ENCODE measurements at regions not wholly inside any gene's neighbourhood (a gene's known extent, or its start where the extent isn't known, plus 50 kb on each side); places are given as distances from the start of the nearest gene placed in this dataset.

DNA sequence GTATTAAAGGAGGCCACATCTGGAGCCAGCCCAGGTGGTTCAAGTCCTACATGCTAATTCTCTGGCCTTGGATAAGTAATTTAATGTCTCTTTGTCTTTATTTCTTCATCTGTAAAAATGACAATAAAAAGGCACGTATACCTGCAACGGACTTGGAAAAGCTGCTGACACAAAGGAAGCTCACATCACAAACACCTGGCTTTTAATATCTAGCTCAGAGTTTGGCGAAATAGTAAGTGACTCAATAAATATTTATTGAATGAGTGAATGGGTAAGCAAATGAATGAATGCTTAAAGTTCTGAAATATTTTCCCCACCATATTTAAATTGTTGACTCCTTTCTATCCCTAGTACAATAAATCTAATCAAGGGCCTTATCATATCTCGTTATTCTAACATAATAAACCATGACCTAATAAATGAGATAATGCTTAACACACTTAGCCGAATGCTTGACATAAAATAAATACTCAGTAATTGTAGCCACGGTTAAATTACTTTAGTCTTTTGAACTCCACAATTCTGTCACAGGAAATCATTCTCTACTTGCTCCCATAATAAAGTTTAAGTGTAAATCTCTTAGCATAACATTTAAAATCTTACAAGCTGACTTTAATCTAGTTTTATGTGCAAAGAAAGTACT lies 74.7 kb upstream of the PALMD start:
- no peak overlapping the region for H3K27ac ChIP-seq
- in situ Hi-C loops (cut with MboI): no loop called here
- WGBS, 2 experiments (ENCODE audit: low coverage in 1 of 2, low lambda C conversion rate in 2 of 2, missing lambda C conversion rate in 2 of 2): 67% methylated on average over 6 of the region's 6 CpGs
- no peak overlapping the region for H3K9ac ChIP-seq
- no peaks in the 10 kb centered on the region for H3K27me3 ChIP-seq (replicated peaks; ENCODE audit: insufficient read depth)
- H3K4me3 ChIP-seq: no peak overlapping the region
- H3K4me1 ChIP-seq (ENCODE audit: insufficient read depth): peaks cover 7% of the 10 kb centered on the region
- no peak overlapping the region for H2AFZ ChIP-seq
- no peaks in the 10 kb centered on the region for H3K9me2 ChIP-seq (ENCODE audit: insufficient read depth)
- no peak overlapping the region for H3K4me2 ChIP-seq (ENCODE audit: unreplicated experiment)
- no peaks in the 10 kb centered on the region for H3K36me3 ChIP-seq (ENCODE audit: low read depth)
- H3K79me2 ChIP-seq (ENCODE audit: insufficient read depth): no peaks in the 10 kb centered on the region
- no peaks in the 10 kb centered on the region for H3F3A ChIP-seq (ENCODE audit: insufficient read depth)
- H4K20me1 ChIP-seq (ENCODE audit: insufficient read depth): no peaks in the 10 kb centered on the region
- H3K9me3 ChIP-seq (ENCODE audit: low read depth): no peaks in the 10 kb centered on the region
- no peak for DNase-seq
- no peak for TF ChIP-seq EZH2 (IDR thresholded peaks at IDR 0.05; ENCODE audit: insufficient read depth, poor library complexity, severe bottlenecking)
- no peak for TF ChIP-seq EZH2phosphoT487 (IDR thresholded peaks at IDR 0.05; ENCODE audit: insufficient read depth, low read depth)

DNA sequence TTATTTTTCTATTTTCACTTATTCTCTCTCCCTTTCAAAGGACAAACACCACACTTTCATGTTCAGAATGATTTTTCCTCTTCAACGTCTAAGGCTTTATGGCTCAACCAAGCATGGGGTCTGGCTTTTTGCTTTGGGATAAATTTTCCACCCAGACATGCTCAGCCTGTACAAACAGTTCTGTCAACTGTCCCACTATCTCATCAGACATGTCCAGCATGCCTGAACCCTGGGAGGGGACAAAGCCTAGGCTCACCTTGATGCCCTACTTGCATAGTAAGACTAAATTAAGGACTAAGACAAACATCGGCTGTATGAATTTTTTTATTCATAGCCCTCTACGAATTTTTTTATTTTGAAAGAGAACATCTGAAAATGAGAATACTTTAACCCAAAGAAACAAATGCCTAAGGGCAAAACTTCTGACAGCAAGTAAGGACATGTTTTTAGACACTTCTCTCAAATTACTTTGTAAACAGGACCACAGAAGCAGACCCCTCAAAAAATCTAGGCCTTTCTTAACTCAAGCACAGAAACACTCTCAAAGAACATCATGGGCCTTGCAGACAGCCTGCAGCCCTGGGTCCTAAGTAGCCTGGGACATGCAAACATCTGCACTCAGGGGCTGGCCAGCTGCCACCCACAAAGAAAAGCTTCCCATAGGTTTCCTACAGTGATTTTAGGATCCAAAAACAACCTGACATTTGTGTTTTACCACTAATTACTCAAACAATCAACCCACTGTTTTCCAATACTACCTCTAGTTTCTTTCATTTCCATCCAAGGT lies 72.3 kb upstream of the PALMD start:
- Histone ChIP-seq H4K20me1 (ENCODE audit: insufficient read depth) (no peaks in the 10 kb centered on the region), H3K9ac (no peak overlapping the region), H3K79me2 (ENCODE audit: insufficient read depth) (no peaks in the 10 kb centered on the region), H3K27ac (no peak overlapping the region), H3K36me3 (ENCODE audit: low read depth) (no peaks in the 10 kb centered on the region), H3K4me1 (ENCODE audit: insufficient read depth) (0 out of 2 replicates have a peak, but pooled peaks cover 3% of the 10 kb centered on the region), H3K27me3 (replicated peaks; ENCODE audit: insufficient read depth) (no peaks in the 10 kb centered on the region), H3K4me2 (ENCODE audit: unreplicated experiment) (no peak overlapping the region), H2AFZ (no peak overlapping the region), H3F3A (ENCODE audit: insufficient read depth) (no peaks in the 10 kb centered on the region), H3K4me3 (no peak overlapping the region), H3K9me3 (ENCODE audit: low read depth) (no peaks in the 10 kb centered on the region), H3K9me2 (ENCODE audit: insufficient read depth) (no peaks in the 10 kb centered on the region)
- WGBS, 2 experiments (ENCODE audit: low coverage in 1 of 2, low lambda C conversion rate in 2 of 2, missing lambda C conversion rate in 2 of 2): 74 to 78% methylated on average over 3 of the region's 3 CpGs
- DNase-seq: no peak
- no peak for TF ChIP-seq EZH2 (IDR thresholded peaks at IDR 0.05; ENCODE audit: insufficient read depth, poor library complexity, severe bottlenecking)
- TF ChIP-seq EZH2phosphoT487 (IDR thresholded peaks at IDR 0.05; ENCODE audit: insufficient read depth, low read depth): no peak
- in situ Hi-C loops (cut with MboI): no loop called here

DNA sequence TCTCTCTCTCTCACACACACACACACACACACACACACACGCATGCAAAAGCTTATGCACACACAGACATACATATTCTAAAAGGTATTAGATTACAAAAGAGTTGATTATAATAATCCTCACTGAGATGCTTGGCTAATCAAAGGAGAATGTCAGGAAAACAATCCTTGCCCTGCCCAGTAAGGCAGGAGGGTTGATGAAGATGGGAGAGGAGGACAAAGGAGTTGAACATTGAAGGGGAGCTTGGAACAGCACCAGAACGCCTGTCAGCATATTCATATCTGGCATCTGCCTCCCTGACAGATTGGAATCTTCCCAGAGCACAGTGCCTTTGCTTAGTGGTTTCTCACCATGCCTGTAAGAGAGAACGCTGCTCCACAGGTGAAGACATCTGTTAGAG lies 68.6 kb upstream of the PALMD start:
- TF ChIP-seq EZH2phosphoT487 (IDR thresholded peaks at IDR 0.05; ENCODE audit: insufficient read depth, low read depth) (no peak), EZH2 (IDR thresholded peaks at IDR 0.05; ENCODE audit: insufficient read depth, poor library complexity, severe bottlenecking) (no peak)

DNA sequence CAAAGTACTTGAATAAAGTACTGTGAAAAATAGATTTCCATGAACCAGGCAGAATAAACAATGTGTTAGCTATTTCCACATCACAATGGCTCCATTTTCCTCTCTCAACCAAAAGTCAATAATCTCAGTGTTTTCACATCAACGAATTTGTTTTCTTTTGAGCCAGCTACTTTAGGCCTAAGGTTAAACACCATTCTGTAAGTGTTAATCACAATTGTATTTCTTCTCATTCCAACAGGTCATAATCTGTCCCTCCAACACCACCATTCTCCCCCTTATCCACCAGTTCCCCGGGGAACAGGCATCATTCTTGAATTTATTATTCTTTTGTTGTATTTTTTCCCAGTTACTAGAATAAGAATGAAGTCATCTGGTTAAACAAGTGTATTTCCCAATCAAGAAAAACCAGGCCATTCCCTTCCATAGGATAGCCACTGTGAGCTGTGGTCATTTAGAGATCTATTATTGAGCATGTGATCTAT lies 66.2 kb upstream of the PALMD start:
- Histone ChIP-seq H3K4me3 (no peak overlapping the region), H3K27ac (peak overlapping the region; percentile 14; the same call in 1 of the 2 replicates), H2AFZ (peak overlapping the region; percentile 20; the same call in 1 of the 2 replicates), H3F3A (ENCODE audit: insufficient read depth) (no peaks in the 10 kb centered on the region), H3K4me1 (ENCODE audit: insufficient read depth) (0 out of 2 replicates have a peak, but pooled peaks cover 6% of the 10 kb centered on the region), H3K36me3 (ENCODE audit: low read depth) (no peaks in the 10 kb centered on the region), H4K20me1 (ENCODE audit: insufficient read depth) (no peaks in the 10 kb centered on the region), H3K9me2 (ENCODE audit: insufficient read depth) (no peaks in the 10 kb centered on the region), H3K27me3 (replicated peaks; ENCODE audit: insufficient read depth) (no peaks in the 10 kb centered on the region), H3K9ac (no peak overlapping the region), H3K79me2 (ENCODE audit: insufficient read depth) (no peaks in the 10 kb centered on the region), H3K9me3 (ENCODE audit: low read depth) (no peaks in the 10 kb centered on the region), H3K4me2 (ENCODE audit: unreplicated experiment) (no peak overlapping the region)
- 78 to 84% methylated on average over 2 of the region's 2 CpGs for WGBS, 2 experiments (ENCODE audit: low coverage in 1 of 2, low lambda C conversion rate in 2 of 2, missing lambda C conversion rate in 2 of 2)
- DNase-seq: peak; percentile 14
- TF ChIP-seq EZH2 (IDR thresholded peaks at IDR 0.05; ENCODE audit: insufficient read depth, poor library complexity, severe bottlenecking) (no peak), EZH2phosphoT487 (IDR thresholded peaks at IDR 0.05; ENCODE audit: insufficient read depth, low read depth) (no peak)
- in situ Hi-C loops (cut with MboI): no loop called here

More for the DNA sequence above, 68.6 kb upstream of the PALMD start:
- Histone ChIP-seq H3K9me2 (ENCODE audit: insufficient read depth) (no peaks in the 10 kb centered on the region), H2AFZ (no peak overlapping the region), H3K9me3 (ENCODE audit: low read depth) (no peaks in the 10 kb centered on the region), H3K36me3 (ENCODE audit: low read depth) (no peaks in the 10 kb centered on the region), H3F3A (ENCODE audit: insufficient read depth) (no peaks in the 10 kb centered on the region), H3K27ac (no peak overlapping the region), H3K27me3 (replicated peaks; ENCODE audit: insufficient read depth) (no peaks in the 10 kb centered on the region), H3K79me2 (ENCODE audit: insufficient read depth) (no peaks in the 10 kb centered on the region), H3K4me2 (ENCODE audit: unreplicated experiment) (no peak overlapping the region), H3K4me3 (no peak overlapping the region), H4K20me1 (ENCODE audit: insufficient read depth) (no peaks in the 10 kb centered on the region), H3K9ac (no peak overlapping the region), H3K4me1 (ENCODE audit: insufficient read depth) (0 out of 2 replicates have a peak, but pooled peaks cover 6% of the 10 kb centered on the region)
- DNase-seq: no peak
- in situ Hi-C loops (cut with MboI): no loop called here
- 61 to 76% methylated on average over 3 of the region's 3 CpGs for WGBS, 2 experiments (ENCODE audit: low coverage in 1 of 2, low lambda C conversion rate in 2 of 2, missing lambda C conversion rate in 2 of 2)

All from GM23248 (cell line).